ENCODE measurements at regions not wholly inside any gene's neighbourhood (a gene's known extent, or its start where the extent isn't known, plus 50 kb on each side); places are given as distances from the start of the nearest gene placed in this dataset.

GRCh38 chr6:98525860-98526259 is 308.5 kb upstream of the POU3F2 start:
- Histone ChIP-seq H3K4me3 (ENCODE audit: low read depth, low read length) (no peak overlapping the region), H3K36me3 (ENCODE audit: control insufficient read depth, insufficient read depth, low read length) (no peaks in the 10 kb centered on the region), H3K27me3 (ENCODE audit: control insufficient read depth, insufficient read depth, low read length) (no peaks in the 10 kb centered on the region)
- no peak for DNase-seq (ENCODE audit: low read depth)
- ChIA-PET POLR2A (no interaction called here), CTCF (no interaction called here)
- TF ChIP-seq CTCF (IDR thresholded peaks at IDR 0.05; ENCODE audit: insufficient read depth, low read depth, low read length) = no peak

- ChIA-PET CTCF (no interaction called here), POLR2A (no interaction called here)
- no peaks in the 10 kb centered on the region for H3K36me3 ChIP-seq (ENCODE audit: control insufficient read depth, insufficient read depth, low read length)
- H3K4me3 ChIP-seq (ENCODE audit: low read depth, low read length) = no peak overlapping the region
- TF ChIP-seq CTCF (IDR thresholded peaks at IDR 0.05; ENCODE audit: insufficient read depth, low read depth, low read length) = no peak
- DNase-seq (ENCODE audit: low read depth) = no peak
- no peaks in the 10 kb centered on the region for H3K27me3 ChIP-seq (ENCODE audit: control insufficient read depth, insufficient read depth, low read length)
These were observed 307.9 kb upstream of the POU3F2 start for GRCh38 chr6:98526465-98526864.

GRCh38 chr6:98529364-98529763 is 305.0 kb upstream of the POU3F2 start:
- CTCF ChIA-PET = no interaction called here
- Histone ChIP-seq H3K36me3 (ENCODE audit: control insufficient read depth, insufficient read depth, low read length) (no peaks in the 10 kb centered on the region), H3K27me3 (ENCODE audit: control insufficient read depth, insufficient read depth, low read length) (no peaks in the 10 kb centered on the region), H3K4me3 (ENCODE audit: low read depth, low read length) (no peak overlapping the region)
- POLR2A ChIA-PET = no interaction called here
- no peak for DNase-seq (ENCODE audit: low read depth)
- no peak for TF ChIP-seq CTCF (IDR thresholded peaks at IDR 0.05; ENCODE audit: insufficient read depth, low read depth, low read length)

- ChIA-PET POLR2A (no interaction called here), CTCF (no interaction called here)
- no peak for TF ChIP-seq CTCF (IDR thresholded peaks at IDR 0.05; ENCODE audit: insufficient read depth, low read depth, low read length)
- Histone ChIP-seq H3K4me3 (ENCODE audit: low read depth, low read length) (no peak overlapping the region), H3K36me3 (ENCODE audit: control insufficient read depth, insufficient read depth, low read length) (no peaks in the 10 kb centered on the region), H3K27me3 (ENCODE audit: control insufficient read depth, insufficient read depth, low read length) (no peaks in the 10 kb centered on the region)
- no peak for DNase-seq (ENCODE audit: low read depth)
These were observed 303.6 kb upstream of the POU3F2 start for GRCh38 chr6:98530732-98531131.

- POLR2A ChIA-PET = no interaction called here
These were observed 302.4 kb upstream of the POU3F2 start for GRCh38 chr6:98532004-98532403.

More at GRCh38 chr6:98532004-98532403, 302.4 kb upstream of the POU3F2 start:
- no peak overlapping the region for H3K4me3 ChIP-seq (ENCODE audit: low read depth, low read length)
- H3K36me3 ChIP-seq (ENCODE audit: control insufficient read depth, insufficient read depth, low read length) = no peaks in the 10 kb centered on the region
- CTCF ChIA-PET = no interaction called here
- DNase-seq (ENCODE audit: low read depth) = no peak
- TF ChIP-seq CTCF (IDR thresholded peaks at IDR 0.05; ENCODE audit: insufficient read depth, low read depth, low read length) = no peak
- no peaks in the 10 kb centered on the region for H3K27me3 ChIP-seq (ENCODE audit: control insufficient read depth, insufficient read depth, low read length)

All from BJ (cell line).